ENCODE measurements at regions not wholly inside any gene's neighbourhood (a gene's known extent, or its start where the extent isn't known, plus 50 kb on each side); places are given as distances from the start of the nearest gene placed in this dataset.

DNA sequence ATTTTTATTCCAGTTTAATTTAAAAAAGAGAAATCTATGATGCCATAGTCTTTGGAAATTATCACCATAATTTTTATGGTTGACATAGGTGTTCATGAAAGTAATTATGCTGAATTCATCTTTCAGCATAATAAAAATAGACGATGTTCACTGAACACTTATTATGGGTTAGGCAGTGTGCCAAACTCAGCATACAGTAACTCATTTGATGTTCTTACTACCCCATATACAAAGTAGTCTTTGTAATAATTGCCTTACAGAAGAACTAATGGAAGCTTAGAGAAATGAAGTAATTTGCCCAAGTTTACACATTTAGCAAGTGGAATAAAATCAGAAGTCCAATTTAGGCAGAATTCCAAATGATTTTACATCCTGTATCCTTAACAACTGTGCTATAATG lies 852.2 kb upstream of the GOT2 start:
- no peaks in the 10 kb centered on the region for H3K27me3 ChIP-seq (ENCODE audit: control insufficient read depth in 3 of 3, insufficient read depth in 3 of 3, low read length in 3 of 3)
- H3K4me3 ChIP-seq (ENCODE audit: low read depth in 1 of 3, low read length in 3 of 3) = no peak overlapping the region
- FAIRE-seq (no peak), DNase-seq (no peak)
- H3K9me3 ChIP-seq (ENCODE audit: control insufficient read depth in 2 of 2, insufficient read depth in 1 of 2, low read depth in 1 of 2, low read length in 1 of 2) = no peaks in the 10 kb centered on the region
- no peak overlapping the region for H3K27ac ChIP-seq (ENCODE audit: low read depth in 1 of 3, low read length in 2 of 3)
- 61 to 76% (median 73%) methylated on average over 1 of the region's 1 CpG for WGBS, 3 donors
- no peaks in the 10 kb centered on the region for H3K4me1 ChIP-seq (ENCODE audit: control insufficient read depth in 3 of 3, insufficient read depth in 2 of 3, low read depth in 1 of 3, low read length in 2 of 3)
- no peaks in the 10 kb centered on the region for H3K36me3 ChIP-seq (ENCODE audit: control insufficient read depth in 3 of 3, insufficient read depth in 2 of 3, low read depth in 1 of 3, low read length in 3 of 3)

DNA sequence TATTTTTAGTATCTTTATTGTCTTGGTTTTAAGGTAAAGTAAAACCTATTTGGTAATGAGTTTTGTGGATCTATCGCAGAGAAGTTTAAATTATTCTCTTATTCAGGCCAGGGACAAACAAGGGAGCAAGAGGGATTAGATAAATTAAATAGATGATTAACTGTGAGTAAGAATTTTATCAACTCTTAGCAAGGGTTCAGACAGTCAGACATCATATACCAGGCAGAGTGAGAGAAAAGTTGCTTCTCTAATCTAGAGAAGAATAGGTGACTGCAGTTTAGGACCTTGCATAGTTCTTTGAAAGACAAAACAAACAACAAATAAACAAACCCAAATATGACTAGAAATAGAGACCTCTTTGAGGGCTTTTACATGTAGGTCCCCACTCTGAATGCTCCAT lies 840.2 kb upstream of the GOT2 start:
- WGBS, 3 donors = 54 to 75% (median 72%) methylated on average over 1 of the region's 1 CpG
- FAIRE-seq = no peak
- no peaks in the 10 kb centered on the region for H3K4me1 ChIP-seq (ENCODE audit: control insufficient read depth in 3 of 3, insufficient read depth in 2 of 3, low read depth in 1 of 3, low read length in 2 of 3)

DNA sequence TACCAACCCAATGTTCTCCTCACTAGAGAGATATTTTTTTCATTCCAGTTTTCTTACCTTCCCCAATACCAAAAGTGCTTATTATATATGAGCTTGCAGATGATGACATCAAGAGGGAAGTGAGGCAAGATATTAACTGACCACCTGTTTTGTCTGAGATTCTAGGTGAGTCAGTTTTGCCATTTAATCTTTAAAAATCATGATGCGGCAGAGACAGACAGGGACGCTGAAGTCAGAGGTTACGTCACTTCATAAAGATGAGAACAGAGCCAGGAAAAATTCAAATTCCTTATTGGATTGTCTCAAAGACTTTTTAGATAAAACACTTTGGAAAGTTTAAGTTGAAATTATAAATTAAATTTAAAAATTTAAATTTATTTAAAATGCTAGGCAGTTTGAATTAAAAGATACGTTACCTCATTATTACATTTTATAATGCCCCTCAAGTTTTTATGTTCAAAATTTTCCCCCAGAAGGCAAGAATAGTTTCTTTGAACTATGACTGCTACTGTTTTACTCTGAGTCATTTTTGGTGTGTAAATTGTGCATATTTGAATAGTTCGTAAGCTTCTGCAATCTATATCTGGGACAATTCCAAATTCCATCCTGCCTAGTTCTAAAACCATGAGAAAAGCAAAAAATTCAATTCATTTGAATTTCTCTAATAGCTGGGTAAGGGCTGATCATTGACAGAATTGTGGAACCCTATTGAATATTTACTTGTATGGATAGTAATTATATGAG lies 839.6 kb upstream of the GOT2 start:
- H3K36me3 ChIP-seq (ENCODE audit: control insufficient read depth in 3 of 3, insufficient read depth in 2 of 3, low read depth in 1 of 3, low read length in 3 of 3) = no peaks in the 10 kb centered on the region
- FAIRE-seq = no peak
- H3K27ac ChIP-seq (ENCODE audit: low read depth in 1 of 3, low read length in 2 of 3) = no peak overlapping the region
- no peaks in the 10 kb centered on the region for H3K4me1 ChIP-seq (ENCODE audit: control insufficient read depth in 3 of 3, insufficient read depth in 2 of 3, low read depth in 1 of 3, low read length in 2 of 3)
- no peaks in the 10 kb centered on the region for H3K27me3 ChIP-seq (ENCODE audit: control insufficient read depth in 3 of 3, insufficient read depth in 3 of 3, low read length in 3 of 3)
- H3K9me3 ChIP-seq (ENCODE audit: control insufficient read depth in 2 of 2, insufficient read depth in 1 of 2, low read depth in 1 of 2, low read length in 1 of 2) = no peaks in the 10 kb centered on the region
- 87 to 90% (median 87%) methylated on average over 5 of the region's 5 CpGs for WGBS, 3 donors
- H3K4me3 ChIP-seq (ENCODE audit: low read depth in 1 of 3, low read length in 3 of 3) = no peak overlapping the region
- DNase-seq = no peak

More for the DNA sequence above, 840.2 kb upstream of the GOT2 start:
- Histone ChIP-seq H3K9me3 (ENCODE audit: control insufficient read depth in 2 of 2, insufficient read depth in 1 of 2, low read depth in 1 of 2, low read length in 1 of 2) (no peaks in the 10 kb centered on the region), H3K4me3 (ENCODE audit: low read depth in 1 of 3, low read length in 3 of 3) (no peak overlapping the region), H3K27ac (ENCODE audit: low read depth in 1 of 3, low read length in 2 of 3) (no peak overlapping the region), H3K36me3 (ENCODE audit: control insufficient read depth in 3 of 3, insufficient read depth in 2 of 3, low read depth in 1 of 3, low read length in 3 of 3) (no peaks in the 10 kb centered on the region), H3K27me3 (ENCODE audit: control insufficient read depth in 3 of 3, insufficient read depth in 3 of 3, low read length in 3 of 3) (no peaks in the 10 kb centered on the region)
- no peak for DNase-seq

- Histone ChIP-seq H3K27ac (ENCODE audit: low read depth in 1 of 3, low read length in 2 of 3) (no peak overlapping the region), H3K9me3 (ENCODE audit: control insufficient read depth in 2 of 2, insufficient read depth in 1 of 2, low read depth in 1 of 2, low read length in 1 of 2) (peaks cover 0 to 2% of the 10 kb centered on the region in 2 donors), H3K4me1 (ENCODE audit: control insufficient read depth in 3 of 3, insufficient read depth in 2 of 3, low read depth in 1 of 3, low read length in 2 of 3) (no peaks in the 10 kb centered on the region), H3K27me3 (ENCODE audit: control insufficient read depth in 3 of 3, insufficient read depth in 3 of 3, low read length in 3 of 3) (no peaks in the 10 kb centered on the region), H3K36me3 (ENCODE audit: control insufficient read depth in 3 of 3, insufficient read depth in 2 of 3, low read depth in 1 of 3, low read length in 3 of 3) (no peaks in the 10 kb centered on the region), H3K4me3 (ENCODE audit: low read depth in 1 of 3, low read length in 3 of 3) (no peak overlapping the region)
- DNase-seq = no peak
- FAIRE-seq = no peak
- 81 to 88% (median 85%) methylated on average over 5 of the region's 5 CpGs for WGBS, 3 donors
Measured at GRCh38 chr16:59567496-59567895, 833.4 kb upstream of the GOT2 start.

GRCh38 chr16:59566446-59566845 lies 832.3 kb upstream of the GOT2 start:
- H3K36me3 ChIP-seq (ENCODE audit: control insufficient read depth in 3 of 3, insufficient read depth in 2 of 3, low read depth in 1 of 3, low read length in 3 of 3) = no peaks in the 10 kb centered on the region
- FAIRE-seq (no peak), DNase-seq (no peak)
- H3K27ac ChIP-seq (ENCODE audit: low read depth in 1 of 3, low read length in 2 of 3) = no peak overlapping the region
- no peak overlapping the region for H3K4me3 ChIP-seq (ENCODE audit: low read depth in 1 of 3, low read length in 3 of 3)
- peaks cover 0 to 2% of the 10 kb centered on the region in 2 donors for H3K9me3 ChIP-seq (ENCODE audit: control insufficient read depth in 2 of 2, insufficient read depth in 1 of 2, low read depth in 1 of 2, low read length in 1 of 2)
- no peaks in the 10 kb centered on the region for H3K27me3 ChIP-seq (ENCODE audit: control insufficient read depth in 3 of 3, insufficient read depth in 3 of 3, low read length in 3 of 3)
- H3K4me1 ChIP-seq (ENCODE audit: control insufficient read depth in 3 of 3, insufficient read depth in 2 of 3, low read depth in 1 of 3, low read length in 2 of 3) = no peaks in the 10 kb centered on the region

- Histone ChIP-seq H3K4me1 (ENCODE audit: control insufficient read depth in 3 of 3, insufficient read depth in 2 of 3, low read depth in 1 of 3, low read length in 2 of 3) (no peaks in the 10 kb centered on the region), H3K9me3 (ENCODE audit: control insufficient read depth in 2 of 2, insufficient read depth in 1 of 2, low read depth in 1 of 2, low read length in 1 of 2) (no peaks in the 10 kb centered on the region)
- FAIRE-seq = no peak
Measured at GRCh38 chr16:59558679-59559078, 824.6 kb upstream of the GOT2 start.

DNA sequence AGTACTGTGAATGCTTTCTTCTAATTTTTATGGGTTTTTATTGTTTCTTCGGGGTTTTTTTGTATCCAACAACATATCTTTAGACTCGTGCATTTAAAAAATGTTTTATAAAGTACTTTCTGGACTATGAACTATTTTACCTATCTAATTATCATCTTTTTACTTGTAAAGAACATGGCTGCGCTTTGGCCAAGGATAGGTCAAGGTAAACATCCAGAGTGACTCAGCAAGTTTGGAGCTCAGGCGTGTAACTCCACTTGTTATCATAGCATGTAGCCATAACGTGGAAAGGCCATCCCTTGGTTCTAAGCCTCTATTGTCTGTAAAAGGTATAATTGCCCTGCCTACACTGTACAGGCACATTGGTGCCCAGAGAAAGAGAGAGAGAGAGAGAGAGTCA lies 818.0 kb upstream of the GOT2 start:
- no peaks in the 10 kb centered on the region for H3K9me3 ChIP-seq (ENCODE audit: control insufficient read depth in 2 of 2, insufficient read depth in 1 of 2, low read depth in 1 of 2, low read length in 1 of 2)

More at GRCh38 chr16:59558679-59559078, 824.6 kb upstream of the GOT2 start:
- Histone ChIP-seq H3K27me3 (ENCODE audit: control insufficient read depth in 3 of 3, insufficient read depth in 3 of 3, low read length in 3 of 3) (no peaks in the 10 kb centered on the region), H3K27ac (ENCODE audit: low read depth in 1 of 3, low read length in 2 of 3) (no peak overlapping the region), H3K36me3 (ENCODE audit: control insufficient read depth in 3 of 3, insufficient read depth in 2 of 3, low read depth in 1 of 3, low read length in 3 of 3) (no peaks in the 10 kb centered on the region), H3K4me3 (ENCODE audit: low read depth in 1 of 3, low read length in 3 of 3) (no peak overlapping the region)
- DNase-seq = no peak

DNA sequence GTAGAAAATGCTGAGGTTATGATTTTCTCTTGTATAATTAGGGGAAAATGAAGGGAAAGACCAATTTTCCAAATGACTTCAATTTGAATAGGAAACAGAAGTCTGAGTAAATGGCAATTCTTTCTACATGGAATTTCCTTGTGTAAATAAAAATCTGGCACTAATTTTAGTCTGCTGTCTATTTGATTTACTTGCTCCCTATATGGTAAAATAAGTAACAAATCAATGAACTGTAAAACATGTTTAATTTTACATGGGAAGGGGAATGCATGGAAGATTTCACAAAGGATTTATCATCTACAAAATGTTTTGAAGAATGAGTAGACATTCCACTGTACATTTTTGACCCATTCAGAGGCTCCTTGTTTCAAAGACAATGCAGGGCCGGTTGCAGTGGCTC lies 811.6 kb upstream of the GOT2 start:
- no peak overlapping the region for H3K4me3 ChIP-seq (ENCODE audit: low read depth in 1 of 3, low read length in 3 of 3)
- H3K36me3 ChIP-seq (ENCODE audit: control insufficient read depth in 3 of 3, insufficient read depth in 2 of 3, low read depth in 1 of 3, low read length in 3 of 3) = no peaks in the 10 kb centered on the region
- H3K9me3 ChIP-seq (ENCODE audit: control insufficient read depth in 2 of 2, insufficient read depth in 1 of 2, low read depth in 1 of 2, low read length in 1 of 2) = no peaks in the 10 kb centered on the region
- DNase-seq (no peak), FAIRE-seq (no peak)
- H3K4me1 ChIP-seq (ENCODE audit: control insufficient read depth in 3 of 3, insufficient read depth in 2 of 3, low read depth in 1 of 3, low read length in 2 of 3) = no peaks in the 10 kb centered on the region
- 62 to 85% (median 76%) methylated on average over 1 of the region's 1 CpG for WGBS, 3 donors
- H3K27me3 ChIP-seq (ENCODE audit: control insufficient read depth in 3 of 3, insufficient read depth in 3 of 3, low read length in 3 of 3) = no peaks in the 10 kb centered on the region
- no peak overlapping the region for H3K27ac ChIP-seq (ENCODE audit: low read depth in 1 of 3, low read length in 2 of 3)

More for the DNA sequence above, 818.0 kb upstream of the GOT2 start:
- no peak for DNase-seq
- no peak overlapping the region for H3K4me3 ChIP-seq (ENCODE audit: low read depth in 1 of 3, low read length in 3 of 3)
- no peaks in the 10 kb centered on the region for H3K4me1 ChIP-seq (ENCODE audit: control insufficient read depth in 3 of 3, insufficient read depth in 2 of 3, low read depth in 1 of 3, low read length in 2 of 3)
- no peak for FAIRE-seq
- 66 to 78% (median 76%) methylated on average over 5 of the region's 5 CpGs for WGBS, 3 donors
- no peak overlapping the region for H3K27ac ChIP-seq (ENCODE audit: low read depth in 1 of 3, low read length in 2 of 3)
- no peaks in the 10 kb centered on the region for H3K27me3 ChIP-seq (ENCODE audit: control insufficient read depth in 3 of 3, insufficient read depth in 3 of 3, low read length in 3 of 3)
- H3K36me3 ChIP-seq (ENCODE audit: control insufficient read depth in 3 of 3, insufficient read depth in 2 of 3, low read depth in 1 of 3, low read length in 3 of 3) = no peaks in the 10 kb centered on the region

DNA sequence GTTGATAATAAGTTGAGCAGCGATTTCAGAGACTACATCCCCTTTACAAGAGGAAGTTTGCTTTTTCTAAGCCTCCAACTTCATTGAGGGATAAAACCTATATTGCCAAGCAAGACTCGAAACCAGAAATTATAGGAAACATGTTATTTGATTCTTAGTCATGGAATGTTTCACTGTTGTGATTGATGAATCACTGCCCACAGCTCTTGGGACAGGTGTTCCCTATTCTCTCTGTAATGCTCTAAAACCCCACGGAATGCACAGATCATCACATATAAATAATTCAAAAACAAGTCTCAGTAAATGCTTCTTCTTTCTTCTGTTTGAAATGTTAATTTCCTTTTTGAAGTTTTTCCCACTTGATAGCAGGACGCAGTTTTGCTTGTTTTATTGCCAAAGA lies 809.5 kb upstream of the GOT2 start:
- H3K36me3 ChIP-seq (ENCODE audit: control insufficient read depth in 3 of 3, insufficient read depth in 2 of 3, low read depth in 1 of 3, low read length in 3 of 3) = no peaks in the 10 kb centered on the region
- FAIRE-seq (no peak), DNase-seq (no peak)
- H3K4me3 ChIP-seq (ENCODE audit: low read depth in 1 of 3, low read length in 3 of 3) = no peak overlapping the region
- no peaks in the 10 kb centered on the region for H3K4me1 ChIP-seq (ENCODE audit: control insufficient read depth in 3 of 3, insufficient read depth in 2 of 3, low read depth in 1 of 3, low read length in 2 of 3)
- 54 to 65% (median 61%) methylated on average over 4 of the region's 4 CpGs for WGBS, 3 donors
- no peak overlapping the region for H3K27ac ChIP-seq (ENCODE audit: low read depth in 1 of 3, low read length in 2 of 3)
- H3K9me3 ChIP-seq (ENCODE audit: control insufficient read depth in 2 of 2, insufficient read depth in 1 of 2, low read depth in 1 of 2, low read length in 1 of 2) = no peaks in the 10 kb centered on the region
- H3K27me3 ChIP-seq (ENCODE audit: control insufficient read depth in 3 of 3, insufficient read depth in 3 of 3, low read length in 3 of 3) = no peaks in the 10 kb centered on the region

All from small intestine (tissue), 7 donors.